GM23248 (cell line): ENCODE measurements at regions not wholly inside any gene's neighbourhood (a gene's known extent, or its start where the extent isn't known, plus 50 kb on each side); places are given as distances from the start of the nearest gene placed in this dataset.
A peak's percentile ranks its signal among the peaks of the same experiment; 100 is the strongest.

Source experiments
- DNase-seq: peaks from one replicate; pipeline ENCODE4 v3.0.0-alpha.2; 2015
- H2AFZ ChIP-seq: fragments of 200-600 bp; sonication (generic); 2 replicates; pipeline ENCODE4 v1.6.1; 2016; ENCODE audit warnings: antibody characterized with exemption
- H3F3A ChIP-seq: fragments of 200-600 bp; sonication (generic); 2 replicates; pipeline ENCODE4 v1.6.1; 2016; ENCODE audit warnings: mild to moderate bottlenecking, antibody characterized with exemption, mixed run types; ENCODE audit not compliant: insufficient read depth
- H3K27ac ChIP-seq: fragments of 200-600 bp; sonication (generic); 2 replicates; pipeline ENCODE4 v1.5.1; 2016; ENCODE audit warnings: mild to moderate bottlenecking
- H3K27me3 ChIP-seq: fragments of 200-600 bp; sonication (generic); replicated peaks from 2 replicates; pipeline ENCODE4 v1.6.1; 2016; ENCODE audit warnings: mild to moderate bottlenecking; ENCODE audit not compliant: insufficient read depth
- H3K36me3 ChIP-seq: fragments of 200-600 bp; sonication (generic); 2 replicates; pipeline ENCODE4 v1.6.1; 2016; ENCODE audit warnings: low read depth, mild to moderate bottlenecking
- H3K4me1 ChIP-seq: fragments of 200-600 bp; sonication (generic); 2 replicates; pipeline ENCODE4 v1.6.1; 2016; ENCODE audit warnings: mild to moderate bottlenecking; ENCODE audit not compliant: insufficient read depth
- H3K4me2 ChIP-seq: fragments of 200-600 bp; sonication (generic); one replicate; pipeline ENCODE4 v1.6.1; 2016; ENCODE audit warnings: mild to moderate bottlenecking; ENCODE audit not compliant: unreplicated experiment
- H3K4me3 ChIP-seq: fragments of 200-600 bp; sonication (generic); 2 replicates; pipeline ENCODE4 v1.5.1; 2016; ENCODE audit warnings: mild to moderate bottlenecking
- H3K79me2 ChIP-seq: fragments of 200-600 bp; sonication (generic); 2 replicates; pipeline ENCODE4 v1.6.1; 2016; ENCODE audit warnings: mild to moderate bottlenecking; ENCODE audit not compliant: insufficient read depth
- H3K9ac ChIP-seq: fragments of 200-600 bp; sonication (generic); 2 replicates; pipeline ENCODE4 v1.6.1; 2016; ENCODE audit warnings: mild to moderate bottlenecking
- H3K9me2 ChIP-seq: fragments of 200-600 bp; sonication (generic); 2 replicates; pipeline ENCODE4 v1.6.1; 2016; ENCODE audit warnings: mixed run types, mild to moderate bottlenecking, moderate library complexity; ENCODE audit not compliant: insufficient read depth
- H3K9me3 ChIP-seq: fragments of 200-600 bp; sonication (generic); one replicate; pipeline ENCODE4 v1.6.1; 2017; ENCODE audit warnings: low read depth
- H4K20me1 ChIP-seq: fragments of 200-600 bp; sonication (generic); 2 replicates; pipeline ENCODE4 v1.6.0; 2016; ENCODE audit not compliant: insufficient read depth
- EZH2 ChIP-seq: fragments of 200-600 bp; sonication (generic); IDR thresholded peaks from 2 replicates; pipeline ENCODE4 v1.6.1; 2018; ENCODE audit warnings: antibody characterized with exemption, mild to moderate bottlenecking; ENCODE audit not compliant: insufficient read depth, poor library complexity, severe bottlenecking
- EZH2phosphoT487 ChIP-seq: fragments of 200-600 bp; sonication (generic); IDR thresholded peaks from 2 replicates; pipeline ENCODE4 v1.6.1; 2018; ENCODE audit warnings: antibody characterized with exemption, moderate library complexity, mild to moderate bottlenecking, low read depth; ENCODE audit not compliant: insufficient read depth
- WGBS, 2 experiments: methylation state at CpG; one replicate each; pipeline ENCODE4 v1.1.6; 2015 to 2017; ENCODE audit warnings: low lambda C conversion rate in 2 of 2, low coverage in 1 of 2; ENCODE audit errors: missing lambda C conversion rate in 2 of 2; 5-methylcytosine and 5-hydroxymethylcytosine counted together
- in situ Hi-C: fragments of 300-500 bp; cut with MboI; formaldehyde crosslinking; loops from 2 replicates; pipeline ENCODE4 v1.15.0; 2020

DNA sequence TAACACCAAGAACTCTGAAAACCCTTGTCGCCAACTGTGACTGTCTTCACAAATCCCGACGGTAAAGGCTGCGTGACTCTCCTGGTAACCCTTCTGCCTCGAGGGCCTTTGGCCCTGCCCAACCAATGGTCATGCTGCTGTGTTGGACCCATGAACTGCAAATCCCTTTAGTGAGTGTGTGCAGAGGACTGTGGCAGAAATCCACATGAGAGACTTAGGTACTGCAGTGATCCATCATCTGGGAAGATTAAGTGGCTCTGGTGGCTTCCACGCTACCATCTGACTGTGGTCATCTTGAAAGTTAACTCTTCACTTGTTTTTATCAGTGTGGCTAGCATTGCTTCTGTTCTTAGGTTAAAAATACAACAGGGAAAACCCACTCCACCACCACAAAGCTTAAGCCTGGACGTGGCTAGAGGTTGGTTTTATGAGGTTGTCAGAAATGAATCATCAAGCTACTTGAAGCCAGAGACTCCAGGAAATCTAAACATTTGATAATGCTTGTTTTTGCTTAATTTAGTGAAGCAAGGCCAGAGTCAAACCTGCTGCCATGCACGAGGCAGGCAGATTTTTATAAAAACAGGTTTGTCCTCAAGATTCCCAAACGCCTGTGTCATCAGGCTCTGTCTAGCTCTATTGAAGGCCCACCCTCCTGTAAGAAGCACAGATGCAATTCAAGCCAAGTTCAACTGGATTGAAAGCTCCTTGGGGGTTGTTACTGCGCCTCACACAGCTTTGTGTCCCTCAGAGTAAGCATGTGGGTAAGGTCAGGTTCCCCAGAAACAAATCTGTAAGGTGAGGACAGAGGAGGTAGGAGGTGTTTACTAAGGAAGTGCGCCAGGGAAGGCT is 52.7 kb upstream of the ERCC6L2 start:
- Histone ChIP-seq H3K4me2 (peak overlapping the region; percentile 16), H3K27ac (no peak overlapping the region), H3K36me3 (no peaks in the 10 kb centered on the region), H3K9me2 (no peaks in the 10 kb centered on the region), H3K9ac (no peak overlapping the region), H3K4me3 (no peak overlapping the region), H4K20me1 (no peaks in the 10 kb centered on the region), H3K9me3 (no peaks in the 10 kb centered on the region), H3F3A (peaks cover 8% of the 10 kb centered on the region; the same call in 1 of the 2 replicates), H3K4me1 (peaks cover 10% of the 10 kb centered on the region), H3K79me2 (no peaks in the 10 kb centered on the region), H3K27me3 (no peaks in the 10 kb centered on the region), H2AFZ (no peak overlapping the region)
- DNase-seq, result peak; percentile 72
- 68 to 70% methylated on average over 11 of the region's 11 CpGs for WGBS, 2 experiments
- in situ Hi-C loops, result no loop called here
- TF ChIP-seq EZH2, result no peak
- no peak for TF ChIP-seq EZH2phosphoT487

DNA sequence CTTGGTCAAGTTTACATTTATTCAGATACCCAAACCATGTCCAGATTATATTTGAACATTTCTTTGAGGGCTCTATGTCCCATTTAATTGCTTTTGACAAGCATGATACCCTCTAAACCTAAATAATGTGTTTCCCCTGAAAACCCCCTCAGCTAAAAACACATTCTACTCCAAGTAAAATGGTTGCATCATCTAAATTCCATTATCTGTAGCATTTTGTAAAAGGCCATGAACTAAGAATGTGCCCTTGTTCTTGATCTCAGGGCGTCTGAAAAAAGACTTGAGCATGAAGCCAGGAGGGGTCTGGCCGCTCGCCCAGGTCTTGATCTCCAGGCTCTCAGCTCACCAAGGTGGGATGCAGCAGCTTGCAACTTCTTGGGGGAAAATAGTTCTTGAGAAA is 53.5 kb upstream of the ERCC6L2 start:
- no peaks in the 10 kb centered on the region for H3K36me3 ChIP-seq
- H3K79me2 ChIP-seq, result no peaks in the 10 kb centered on the region
- H3F3A ChIP-seq, result peaks cover 8% of the 10 kb centered on the region; the same call in 1 of the 2 replicates
- H3K4me2 ChIP-seq, result no peak overlapping the region
- H4K20me1 ChIP-seq, result no peaks in the 10 kb centered on the region
- no peak overlapping the region for H3K4me3 ChIP-seq
- H3K9me2 ChIP-seq, result no peaks in the 10 kb centered on the region
- in situ Hi-C loops, result no loop called here
- whole genome bisulfite sequencing, 2 experiments, result 93 to 96% methylated on average over 3 of the region's 3 CpGs
- peaks cover 10% of the 10 kb centered on the region for H3K4me1 ChIP-seq
- H2AFZ ChIP-seq, result no peak overlapping the region
- DNase-seq, result no peak
- H3K9ac ChIP-seq, result no peak overlapping the region
- no peaks in the 10 kb centered on the region for H3K27me3 ChIP-seq
- no peak for TF ChIP-seq EZH2
- no peak for TF ChIP-seq EZH2phosphoT487
- H3K27ac ChIP-seq, result no peak overlapping the region
- H3K9me3 ChIP-seq, result no peaks in the 10 kb centered on the region

DNA sequence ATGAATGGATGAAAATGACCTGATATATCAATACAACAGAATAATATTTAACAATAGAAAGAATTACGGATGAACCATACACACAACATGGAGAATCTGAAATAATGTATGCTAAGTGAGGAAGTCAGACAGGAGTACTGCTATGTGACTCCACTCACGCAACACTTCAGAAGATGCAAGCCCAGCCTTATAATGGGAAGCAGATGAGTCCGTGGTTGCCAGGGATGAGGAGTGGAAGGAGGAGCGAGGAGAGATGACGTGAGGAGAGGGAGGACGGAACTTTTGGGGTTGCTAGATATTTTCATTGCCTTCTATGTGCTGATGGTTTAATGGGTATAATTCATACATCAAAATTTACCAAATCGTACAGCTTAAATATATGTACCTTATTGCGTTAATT is 55.4 kb upstream of the ERCC6L2 start:
- peaks cover 8% of the 10 kb centered on the region; the same call in 1 of the 2 replicates for H3F3A ChIP-seq
- no peak for TF ChIP-seq EZH2
- H4K20me1 ChIP-seq, result no peaks in the 10 kb centered on the region
- H3K9ac ChIP-seq, result no peak overlapping the region
- H3K4me3 ChIP-seq, result no peak overlapping the region
- H3K36me3 ChIP-seq, result no peaks in the 10 kb centered on the region
- no peaks in the 10 kb centered on the region for H3K9me3 ChIP-seq
- no peaks in the 10 kb centered on the region for H3K79me2 ChIP-seq
- in situ Hi-C loops, result no loop called here
- no peaks in the 10 kb centered on the region for H3K27me3 ChIP-seq
- no peak overlapping the region for H2AFZ ChIP-seq
- 42 to 45% methylated on average over 8 of the region's 8 CpGs for WGBS, 2 experiments
- no peak overlapping the region for H3K27ac ChIP-seq
- DNase-seq, result peak; percentile 45
- H3K4me1 ChIP-seq, result peaks cover 10% of the 10 kb centered on the region
- H3K9me2 ChIP-seq, result no peaks in the 10 kb centered on the region
- H3K4me2 ChIP-seq, result no peak overlapping the region

DNA sequence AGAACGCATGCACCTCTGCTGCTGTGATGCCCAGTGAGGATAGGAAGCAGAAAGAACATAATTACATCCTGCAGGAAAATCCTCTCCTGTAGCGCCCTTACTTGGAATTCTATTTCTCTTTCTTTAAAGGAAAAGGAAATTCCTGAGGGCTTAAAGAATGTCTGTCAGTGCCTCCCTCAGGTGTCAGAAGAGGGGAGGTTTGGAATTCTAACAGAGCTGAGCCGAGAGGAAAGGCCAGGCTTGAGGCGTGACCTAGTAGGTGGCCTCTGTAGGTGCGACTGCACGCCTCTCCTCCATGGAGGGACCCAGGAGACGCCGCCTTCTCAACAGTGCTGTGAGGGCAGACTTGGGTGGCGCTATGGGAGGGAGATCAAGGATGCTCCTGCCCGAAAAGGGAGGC is 55.9 kb upstream of the ERCC6L2 start:
- Histone ChIP-seq H4K20me1 (no peaks in the 10 kb centered on the region), H3F3A (peaks cover 8% of the 10 kb centered on the region; the same call in 1 of the 2 replicates), H3K9me3 (no peaks in the 10 kb centered on the region), H3K4me1 (peaks cover 10% of the 10 kb centered on the region), H3K27ac (no peak overlapping the region), H3K4me3 (no peak overlapping the region), H2AFZ (no peak overlapping the region), H3K9ac (no peak overlapping the region), H3K4me2 (no peak overlapping the region), H3K79me2 (no peaks in the 10 kb centered on the region), H3K27me3 (no peaks in the 10 kb centered on the region), H3K36me3 (no peaks in the 10 kb centered on the region), H3K9me2 (no peaks in the 10 kb centered on the region)
- no peak for DNase-seq
- in situ Hi-C loops, result no loop called here
- WGBS, 2 experiments, result 82 to 86% methylated on average over 10 of the region's 10 CpGs
- TF ChIP-seq EZH2 (no peak), EZH2phosphoT487 (no peak)

DNA sequence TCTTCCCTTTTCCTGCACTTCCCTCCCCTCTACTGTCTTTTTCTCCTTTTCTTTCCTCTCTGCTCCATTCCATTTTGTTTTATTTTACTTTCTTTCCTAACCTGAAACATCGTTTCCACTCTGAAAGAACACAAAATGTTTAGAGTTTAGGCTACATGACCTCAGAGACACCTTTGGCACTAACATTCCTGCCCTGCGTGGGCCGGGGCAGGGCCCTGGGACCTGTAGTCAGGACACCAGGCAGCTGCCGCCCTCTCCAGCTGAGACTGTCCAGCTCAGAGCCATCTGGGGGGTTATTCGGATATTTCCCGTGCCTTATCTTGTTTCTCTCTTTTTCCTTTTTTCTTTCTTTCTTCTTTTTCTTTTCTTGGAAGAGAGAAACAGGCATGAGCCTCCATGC is 58.3 kb upstream of the ERCC6L2 start:
- H3K4me3 ChIP-seq, result no peak overlapping the region
- H2AFZ ChIP-seq, result no peak overlapping the region
- H3K9ac ChIP-seq, result no peak overlapping the region
- no peaks in the 10 kb centered on the region for H3K79me2 ChIP-seq
- DNase-seq, result no peak
- 93 to 96% methylated on average over 6 of the region's 6 CpGs for WGBS, 2 experiments
- no peaks in the 10 kb centered on the region for H3F3A ChIP-seq
- in situ Hi-C loops, result no loop called here
- no peaks in the 10 kb centered on the region for H3K36me3 ChIP-seq
- TF ChIP-seq EZH2, result no peak
- no peak overlapping the region for H3K27ac ChIP-seq
- H3K4me1 ChIP-seq, result 0 out of 2 replicates have a peak, but pooled peaks cover 4% of the 10 kb centered on the region
- H3K27me3 ChIP-seq, result no peaks in the 10 kb centered on the region
- H4K20me1 ChIP-seq, result no peaks in the 10 kb centered on the region
- H3K9me2 ChIP-seq, result no peaks in the 10 kb centered on the region
- H3K4me2 ChIP-seq, result no peak overlapping the region
- no peaks in the 10 kb centered on the region for H3K9me3 ChIP-seq
